Muscle layer of duodenum (tissue), 2 donors: ENCODE measurements at regions not wholly inside any gene's neighbourhood (a gene's known extent, or its start where the extent isn't known, plus 50 kb on each side); places are given as distances from the start of the nearest gene placed in this dataset.

ENCODE experiments used
- H3K27ac ChIP-seq: one replicate; pipeline ENCODE4 v1.7.0; 2013; ENCODE audit warnings: mild to moderate bottlenecking, low read length
- H3K27me3 ChIP-seq: one replicate; pipeline ENCODE4 v1.7.0; 2013; ENCODE audit warnings: low read depth, mild to moderate bottlenecking, control low read depth, low read length
- H3K36me3 ChIP-seq, 2 donors: one replicate each; pipeline ENCODE4 v1.7.0; 2013; ENCODE audit warnings: low read length in 2 of 2, control low read depth in 1 of 2, mild to moderate bottlenecking in 1 of 2; ENCODE audit not compliant: insufficient read depth in 2 of 2, control insufficient read depth in 1 of 2
- H3K4me1 ChIP-seq, 2 donors: one replicate each; pipeline ENCODE4 v1.7.0; 2013; ENCODE audit warnings: low read length in 2 of 2, mild to moderate bottlenecking in 2 of 2, control low read depth in 1 of 2, moderate library complexity in 1 of 2; ENCODE audit not compliant: insufficient read depth in 2 of 2, control insufficient read depth in 1 of 2
- H3K4me3 ChIP-seq, 2 donors: one replicate each; pipeline ENCODE4 v1.7.0; 2013; ENCODE audit warnings: low read length in 2 of 2, low read depth in 1 of 2, mild to moderate bottlenecking in 1 of 2
- H3K9me3 ChIP-seq, 2 donors: one replicate each; pipeline ENCODE4 v1.7.0; 2013; ENCODE audit warnings: low read length in 2 of 2, control low read depth in 1 of 2, mild to moderate bottlenecking in 1 of 2; ENCODE audit not compliant: control insufficient read depth in 1 of 2
- donor health status: healthy.

DNA sequence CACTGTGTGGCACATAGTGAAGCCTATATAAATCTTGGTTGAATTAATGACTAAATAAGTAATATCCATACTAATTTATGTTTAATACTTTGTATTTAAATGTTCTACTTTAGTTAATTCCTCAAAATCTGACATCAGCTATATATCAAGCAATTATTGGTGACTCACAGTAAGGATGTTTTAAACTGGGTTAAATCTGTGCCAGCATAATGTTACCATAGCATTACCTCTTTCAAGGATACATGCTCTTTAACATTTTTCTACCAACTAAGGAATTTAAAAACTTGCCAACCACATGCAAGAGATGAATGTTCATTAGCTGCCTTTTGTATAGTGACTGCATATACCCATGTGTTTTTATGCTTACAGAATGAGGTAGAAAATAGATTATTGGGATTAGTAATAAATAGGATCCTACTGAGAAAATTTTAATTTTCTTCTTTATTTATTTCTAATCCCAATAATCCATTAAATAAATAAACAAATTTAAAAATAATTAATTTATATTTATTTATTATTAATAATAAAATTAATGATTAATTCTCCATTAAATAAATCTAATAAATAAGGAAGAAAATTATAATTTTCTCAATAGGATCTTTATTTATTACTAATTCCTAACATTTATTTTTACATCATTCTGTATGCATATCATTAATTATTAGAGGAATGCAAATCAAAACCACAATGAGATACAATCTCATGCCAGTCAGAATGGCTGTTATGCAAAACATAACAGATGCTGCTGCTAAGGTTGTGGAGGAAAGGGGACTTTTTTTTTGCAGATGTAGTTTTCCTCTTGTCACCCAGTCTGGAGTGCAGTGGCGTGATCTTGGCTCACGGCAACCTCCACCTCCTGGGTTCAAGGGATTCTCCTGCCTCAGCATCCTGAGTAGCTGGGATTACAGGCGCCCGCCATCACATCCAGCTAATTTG lies 410.7 kb upstream of the DSEL start:
- no peak overlapping the region for H3K4me3 ChIP-seq
- no peak overlapping the region for H3K27ac ChIP-seq
- no peaks in the 10 kb centered on the region for H3K36me3 ChIP-seq
- no peaks in the 10 kb centered on the region for H3K9me3 ChIP-seq
- no peaks in the 10 kb centered on the region for H3K4me1 ChIP-seq
- H3K27me3 ChIP-seq = no peaks in the 10 kb centered on the region

DNA sequence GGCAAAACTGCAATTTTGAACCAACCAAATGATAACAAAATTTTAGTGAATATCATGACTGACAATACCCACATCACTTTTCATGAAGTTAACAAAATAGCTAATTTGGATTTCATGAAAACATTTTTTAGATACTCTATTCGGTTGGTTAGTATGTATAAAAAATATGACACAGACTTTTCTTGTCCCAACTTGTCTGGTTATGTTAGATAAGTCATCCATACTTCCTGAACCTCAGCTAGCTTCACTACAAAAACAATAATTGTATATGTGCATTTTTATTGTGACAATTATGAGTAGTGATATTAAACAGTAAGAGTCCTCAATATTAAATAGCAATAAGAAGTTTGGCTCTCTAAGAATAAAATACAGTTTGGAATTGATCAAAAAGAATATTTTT lies 408.1 kb upstream of the DSEL start:
- no peaks in the 10 kb centered on the region for H3K36me3 ChIP-seq
- H3K27me3 ChIP-seq = no peaks in the 10 kb centered on the region
- H3K4me1 ChIP-seq = no peaks in the 10 kb centered on the region
- H3K9me3 ChIP-seq = no peaks in the 10 kb centered on the region
- no peak overlapping the region for H3K27ac ChIP-seq
- H3K4me3 ChIP-seq = no peak overlapping the region

GRCh38 chr18:67919316-67919715 lies 402.8 kb upstream of the DSEL start:
- H3K27ac ChIP-seq = no peak overlapping the region

DNA sequence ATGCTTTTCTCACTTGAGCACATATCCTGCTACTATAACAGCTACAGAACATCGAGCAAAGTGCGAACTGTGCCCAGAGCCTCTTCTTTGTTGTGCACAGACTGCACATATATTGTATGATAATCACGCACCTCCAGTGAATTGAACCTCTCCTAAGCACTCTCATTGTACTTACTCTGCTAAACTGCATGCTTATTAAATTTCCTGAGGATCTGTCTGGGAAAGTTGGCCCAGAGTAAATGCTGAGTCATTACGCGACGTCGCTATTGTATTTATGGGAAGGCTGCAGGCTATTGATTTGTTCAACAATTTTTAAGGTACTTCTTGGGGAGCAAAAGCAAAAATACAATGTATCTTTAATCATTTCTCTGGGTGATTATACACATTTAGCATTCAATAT lies 399.6 kb upstream of the DSEL start:
- Histone ChIP-seq H3K27ac (no peak overlapping the region), H3K36me3 (no peaks in the 10 kb centered on the region), H3K27me3 (no peaks in the 10 kb centered on the region), H3K4me3 (no peak overlapping the region), H3K4me1 (no peaks in the 10 kb centered on the region), H3K9me3 (no peaks in the 10 kb centered on the region)

More at GRCh38 chr18:67919316-67919715, 402.8 kb upstream of the DSEL start:
- Histone ChIP-seq H3K4me3 (no peak overlapping the region), H3K4me1 (no peaks in the 10 kb centered on the region), H3K9me3 (no peaks in the 10 kb centered on the region), H3K27me3 (no peaks in the 10 kb centered on the region), H3K36me3 (no peaks in the 10 kb centered on the region)

GRCh38 chr18:67913040-67913439 lies 396.5 kb upstream of the DSEL start:
- Histone ChIP-seq H3K4me3 (no peak overlapping the region), H3K27ac (no peak overlapping the region), H3K36me3 (no peaks in the 10 kb centered on the region), H3K9me3 (no peaks in the 10 kb centered on the region), H3K4me1 (no peaks in the 10 kb centered on the region), H3K27me3 (no peaks in the 10 kb centered on the region)

DNA sequence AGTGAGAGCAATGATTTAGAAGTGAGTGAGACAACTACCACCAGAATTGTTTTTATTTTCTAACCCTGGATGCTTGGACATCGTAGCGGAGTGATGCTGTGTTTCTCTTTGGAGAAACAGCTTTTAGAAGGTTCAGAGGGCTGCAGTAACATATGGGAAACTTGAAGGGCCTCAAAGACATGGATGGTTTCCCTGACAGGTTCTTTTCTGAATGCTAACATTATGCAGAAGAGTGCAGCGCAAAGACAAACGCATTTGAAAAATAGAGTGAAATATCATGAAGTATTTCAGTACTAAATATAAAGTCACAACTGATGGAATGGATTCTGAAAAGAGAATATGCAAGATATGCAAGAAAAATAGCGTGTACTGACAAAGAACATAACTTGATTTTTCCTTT lies 385.1 kb upstream of the DSEL start:
- Histone ChIP-seq H3K27ac (no peak overlapping the region), H3K4me1 (no peaks in the 10 kb centered on the region), H3K4me3 (no peak overlapping the region), H3K9me3 (no peaks in the 10 kb centered on the region), H3K36me3 (no peaks in the 10 kb centered on the region), H3K27me3 (no peaks in the 10 kb centered on the region)

DNA sequence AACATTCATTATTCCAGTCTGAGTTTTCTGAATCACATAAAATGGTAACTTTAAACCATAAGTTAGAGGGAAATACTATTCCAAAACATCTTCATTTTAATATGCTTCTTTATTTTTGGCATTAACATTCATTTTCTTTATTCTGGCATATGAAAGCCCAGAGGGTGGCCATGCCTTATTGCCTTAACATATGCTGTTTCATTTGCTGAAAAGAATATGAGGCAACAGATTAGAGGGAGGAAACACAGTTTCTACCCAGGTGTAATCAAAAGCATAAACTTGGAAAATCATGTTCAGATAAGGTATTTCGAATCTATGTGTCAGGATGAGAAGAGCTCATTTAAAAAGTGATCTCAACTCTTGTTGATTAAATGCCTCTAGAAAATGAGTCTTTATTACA lies 379.9 kb upstream of the DSEL start:
- H3K9me3 ChIP-seq = no peaks in the 10 kb centered on the region
- H3K4me1 ChIP-seq = no peaks in the 10 kb centered on the region
- H3K27me3 ChIP-seq = no peaks in the 10 kb centered on the region
- no peaks in the 10 kb centered on the region for H3K36me3 ChIP-seq
- no peak overlapping the region for H3K27ac ChIP-seq
- no peak overlapping the region for H3K4me3 ChIP-seq

DNA sequence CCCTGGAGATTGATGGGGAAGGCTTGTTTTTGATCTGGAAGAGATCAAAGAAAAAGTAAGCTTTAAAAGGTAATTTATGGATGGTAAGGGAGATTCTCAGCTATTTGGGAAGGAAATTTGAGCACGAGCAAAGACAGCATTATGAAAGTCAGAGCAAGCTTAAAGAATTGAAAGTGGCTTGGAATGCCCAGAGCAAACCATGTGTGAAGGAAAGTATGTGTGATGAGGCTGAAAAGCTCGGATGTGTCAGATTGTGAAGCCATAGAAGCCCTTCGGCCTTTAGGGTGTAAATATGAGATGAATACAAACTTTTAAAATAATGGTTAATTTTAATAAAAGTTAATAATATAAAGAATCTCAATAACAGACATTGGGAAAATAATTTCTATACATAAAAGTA lies 377.4 kb upstream of the DSEL start:
- no peak overlapping the region for H3K4me3 ChIP-seq
- H3K27me3 ChIP-seq = no peaks in the 10 kb centered on the region
- H3K9me3 ChIP-seq = no peaks in the 10 kb centered on the region
- no peak overlapping the region for H3K27ac ChIP-seq
- H3K36me3 ChIP-seq = no peaks in the 10 kb centered on the region
- H3K4me1 ChIP-seq = no peaks in the 10 kb centered on the region

- no peaks in the 10 kb centered on the region for H3K36me3 ChIP-seq
- no peak overlapping the region for H3K27ac ChIP-seq
- no peaks in the 10 kb centered on the region for H3K27me3 ChIP-seq
- H3K4me3 ChIP-seq = no peak overlapping the region
- no peaks in the 10 kb centered on the region for H3K9me3 ChIP-seq
- H3K4me1 ChIP-seq = no peaks in the 10 kb centered on the region
Measured at GRCh38 chr18:67876871-67877270, 360.4 kb upstream of the DSEL start.

DNA sequence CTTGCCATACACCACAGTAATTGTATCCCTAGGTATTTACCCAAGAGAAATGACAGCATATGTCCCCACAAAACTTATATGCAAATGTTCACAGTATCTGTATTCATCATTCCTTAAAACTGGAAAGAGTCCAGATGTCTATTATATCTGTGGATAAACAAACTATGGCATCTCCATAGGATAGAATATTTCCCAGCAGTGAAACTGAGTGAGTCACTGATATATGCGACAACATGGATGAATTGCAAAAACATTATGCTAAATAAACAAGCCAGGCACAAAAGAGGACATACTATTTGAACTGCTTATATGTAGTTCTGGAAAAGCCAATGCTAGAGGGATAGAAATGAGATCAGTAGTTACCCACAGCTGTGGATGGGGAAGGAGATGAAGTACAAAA lies 359.4 kb upstream of the DSEL start:
- Histone ChIP-seq H3K27ac (no peak overlapping the region), H3K4me3 (no peak overlapping the region), H3K27me3 (no peaks in the 10 kb centered on the region), H3K36me3 (no peaks in the 10 kb centered on the region), H3K9me3 (no peaks in the 10 kb centered on the region), H3K4me1 (no peaks in the 10 kb centered on the region)

DNA sequence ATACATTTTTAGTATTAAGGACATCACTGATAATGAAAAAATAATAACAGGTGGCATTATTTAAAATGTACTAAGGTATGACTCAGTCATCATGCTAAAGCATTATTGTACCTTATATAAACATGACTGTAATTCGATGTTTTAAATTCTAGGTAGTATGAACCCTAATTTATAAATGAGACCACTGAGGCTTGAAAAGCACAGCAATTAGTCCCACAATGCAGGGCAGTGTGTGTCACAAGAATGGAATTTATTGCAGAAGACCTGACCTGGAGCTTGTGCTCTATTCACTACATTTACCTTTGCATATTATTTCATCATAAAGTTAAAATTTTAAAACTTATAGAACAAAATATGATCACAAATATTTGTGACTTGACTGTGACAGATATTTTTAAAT lies 358.5 kb upstream of the DSEL start:
- H3K36me3 ChIP-seq = no peaks in the 10 kb centered on the region
- H3K4me1 ChIP-seq = no peaks in the 10 kb centered on the region
- H3K27ac ChIP-seq = no peak overlapping the region
- H3K9me3 ChIP-seq = no peaks in the 10 kb centered on the region
- H3K4me3 ChIP-seq = no peak overlapping the region
- no peaks in the 10 kb centered on the region for H3K27me3 ChIP-seq

- Histone ChIP-seq H3K9me3 (no peaks in the 10 kb centered on the region), H3K36me3 (no peaks in the 10 kb centered on the region), H3K27me3 (no peaks in the 10 kb centered on the region), H3K4me3 (no peak overlapping the region), H3K27ac (no peak overlapping the region), H3K4me1 (no peaks in the 10 kb centered on the region)
Measured at GRCh38 chr18:67865400-67865799, 348.9 kb upstream of the DSEL start.
